ENCODE measurements at regions not wholly inside any gene's neighbourhood (a gene's known extent, or its start where the extent isn't known, plus 50 kb on each side); places are given as distances from the start of the nearest gene placed in this dataset.

- FAIRE-seq (no peak), DNase-seq (ENCODE audit: low read depth in 1 of 2, low spot score in 1 of 2) (no peak), ATAC-seq (no peak)
- POLR2A ChIA-PET = no interaction called here
- TF ChIP-seq PHF8 (IDR thresholded peaks at IDR 0.05; ENCODE audit: borderline replicate concordance, low read depth) (no peak), RNF2 (IDR thresholded peaks at IDR 0.05; ENCODE audit: borderline replicate concordance, low read depth) (no peak), FOSL2 (IDR thresholded peaks at IDR 0.05) (no peak), FOSL2 (CRISPR knock-in tag; IDR thresholded peaks at IDR 0.05) (no peak), HEYL (CRISPR knock-in tag; IDR thresholded peaks at IDR 0.05) (no peak)
- TF ChIP-seq, protein P1, sequence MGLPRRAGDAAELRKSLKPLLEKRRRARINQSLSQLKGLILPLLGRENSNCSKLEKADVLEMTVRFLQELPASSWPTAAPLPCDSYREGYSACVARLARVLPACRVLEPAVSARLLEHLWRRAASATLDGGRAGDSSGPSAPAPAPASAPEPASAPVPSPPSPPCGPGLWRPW (IDR thresholded peaks at IDR 0.05) = no peak
- no peak overlapping the region for H3K4me2 ChIP-seq
- no peak overlapping the region for H3K27ac ChIP-seq
- 55% methylated on average over 5 of the region's 5 CpGs for WGBS (ENCODE audit: missing lambda C conversion rate)
- no peak overlapping the region for H3K4me3 ChIP-seq
- H3K9me3 ChIP-seq = peaks cover 14% of the 10 kb centered on the region
- H3K4me1 ChIP-seq = no peaks in the 10 kb centered on the region
- CTCF ChIA-PET = no interaction called here
These were observed 295.8 kb downstream of the GABRB3 start for GRCh38 chr15:26477044-26477443.

- no peak for TF ChIP-seq NR3C1 (IDR thresholded peaks at IDR 0.05)
- no peak for TF ChIP-seq HOXB5 (CRISPR knock-in tag; IDR thresholded peaks at IDR 0.05)
- no peak for TF ChIP-seq RFX5 (IDR thresholded peaks at IDR 0.05)
- TF ChIP-seq CBX8 (IDR thresholded peaks at IDR 0.05) = no peak
- TF ChIP-seq, protein P2, sequence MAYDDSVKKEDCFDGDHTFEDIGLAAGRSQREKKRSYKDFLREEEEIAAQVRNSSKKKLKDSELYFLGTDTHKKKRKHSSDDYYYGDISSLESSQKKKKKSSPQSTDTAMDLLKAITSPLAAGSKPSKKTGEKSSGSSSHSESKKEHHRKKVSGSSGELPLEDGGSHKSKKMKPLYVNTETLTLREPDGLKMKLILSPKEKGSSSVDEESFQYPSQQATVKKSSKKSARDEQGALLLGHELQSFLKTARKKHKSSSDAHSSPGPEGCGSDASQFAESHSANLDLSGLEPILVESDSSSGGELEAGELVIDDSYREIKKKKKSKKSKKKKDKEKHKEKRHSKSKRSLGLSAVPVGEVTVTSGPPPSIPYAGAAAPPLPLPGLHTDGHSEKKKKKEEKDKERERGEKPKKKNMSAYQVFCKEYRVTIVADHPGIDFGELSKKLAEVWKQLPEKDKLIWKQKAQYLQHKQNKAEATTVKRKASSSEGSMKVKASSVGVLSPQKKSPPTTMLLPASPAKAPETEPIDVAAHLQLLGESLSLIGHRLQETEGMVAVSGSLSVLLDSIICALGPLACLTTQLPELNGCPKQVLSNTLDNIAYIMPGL (CRISPR knock-in tag; IDR thresholded peaks at IDR 0.05; ENCODE audit: borderline replicate concordance) = no peak
- no peak for TF ChIP-seq ATOH8 (CRISPR knock-in tag; IDR thresholded peaks at IDR 0.05; ENCODE audit: low read depth)
- TF ChIP-seq ESRRA (IDR thresholded peaks at IDR 0.05; ENCODE audit: borderline replicate concordance, low read length) = no peak
- TF ChIP-seq RNF2 (IDR thresholded peaks at IDR 0.05; ENCODE audit: borderline replicate concordance, low read depth) = no peak
- H3K4me2 ChIP-seq = no peak overlapping the region
These were observed 297.3 kb downstream of the GABRB3 start for GRCh38 chr15:26475554-26475953.

GRCh38 chr15:26472661-26473060 is 300.2 kb downstream of the GABRB3 start:
- 33% methylated on average over 5 of the region's 5 CpGs for WGBS (ENCODE audit: missing lambda C conversion rate)
- POLR2A ChIA-PET = no interaction called here
- H3K9me3 ChIP-seq = peaks cover 10% of the 10 kb centered on the region
- H3K4me3 ChIP-seq = no peak overlapping the region
- no peaks in the 10 kb centered on the region for H3K4me1 ChIP-seq
- ATAC-seq (no peak), DNase-seq (ENCODE audit: low read depth in 1 of 2, low spot score in 1 of 2) (no peak), FAIRE-seq (no peak)
- TF ChIP-seq MAZ (IDR thresholded peaks at IDR 0.05; ENCODE audit: borderline replicate concordance, low read depth, low read length) (no peak), ZSCAN20 (CRISPR knock-in tag; IDR thresholded peaks at IDR 0.05) (no peak), FOXS1 (CRISPR knock-in tag; IDR thresholded peaks at IDR 0.05) (no peak), CHD2 (IDR thresholded peaks at IDR 0.05; ENCODE audit: low read length, partially characterized antibody) (no peak), NFE2L2 (conservative IDR thresholded peaks at IDR 0.05; ENCODE audit: low read length) (no peak)
- no peak overlapping the region for H3K4me2 ChIP-seq
- no peak overlapping the region for H3K27ac ChIP-seq
- CTCF ChIA-PET = interaction anchor here (0.7 to 1.3 kb wide), 3 partner anchors 14 to 1984 kb away, joined by 3 read pairs; no protein-coding TSS in a partner anchor

More at GRCh38 chr15:26475554-26475953, 297.3 kb downstream of the GABRB3 start:
- DNase-seq (ENCODE audit: low read depth in 1 of 2, low spot score in 1 of 2) (no peak), ATAC-seq (no peak; a peak in 1 of 6 replicates), FAIRE-seq (no peak)
- peaks cover 14% of the 10 kb centered on the region for H3K9me3 ChIP-seq
- H3K4me1 ChIP-seq = no peaks in the 10 kb centered on the region
- H3K4me3 ChIP-seq = no peak overlapping the region
- CTCF ChIA-PET = interaction anchor here (1.0 kb wide), 1 partner anchor 36 kb away, joined by 3 read pairs; no protein-coding TSS in a partner anchor
- WGBS (ENCODE audit: missing lambda C conversion rate) = 42% methylated on average over 7 of the region's 7 CpGs
- POLR2A ChIA-PET = no interaction called here
- no peak overlapping the region for H3K27ac ChIP-seq

All from A549 (cell line).